ENCODE measurements at regions not wholly inside any gene's neighbourhood (a gene's known extent, or its start where the extent isn't known, plus 50 kb on each side); places are given as distances from the start of the nearest gene placed in this dataset.

DNA sequence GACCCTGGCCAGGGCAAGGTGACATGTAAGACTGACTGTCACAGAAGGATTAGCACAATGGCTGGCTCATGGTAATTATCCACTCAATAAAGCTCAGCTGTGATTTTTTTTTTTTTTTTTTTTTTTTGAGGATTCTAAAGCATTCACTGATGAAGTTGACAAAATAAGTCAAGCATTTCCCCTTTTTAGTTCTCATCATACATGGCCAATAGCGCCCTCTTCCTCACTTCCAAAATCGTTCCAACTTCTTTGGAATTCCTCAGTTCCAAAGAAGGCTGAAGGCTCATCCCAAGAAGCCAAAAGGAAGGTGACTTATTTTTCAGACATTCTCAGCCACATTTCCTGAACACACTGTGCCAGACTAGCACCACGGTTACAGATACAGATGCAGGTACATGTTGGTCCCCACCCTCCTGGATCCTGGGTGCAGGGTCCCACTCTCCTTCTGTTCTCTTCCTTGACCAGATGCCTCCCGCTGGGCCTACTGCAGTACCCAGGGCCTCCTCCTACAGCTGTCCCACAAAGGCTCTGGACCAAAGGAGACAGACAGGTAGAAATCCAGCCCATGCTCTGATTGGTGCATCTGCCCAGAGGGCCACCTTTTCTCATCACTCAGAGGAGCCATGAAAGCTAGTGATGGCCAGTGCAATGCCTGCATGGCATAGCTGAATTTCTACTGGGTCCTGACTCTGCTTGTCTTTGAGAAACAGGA lies 202.6 kb downstream of the UACA start:
- TF ChIP-seq KDM1A (IDR thresholded peaks at IDR 0.05; ENCODE audit: borderline replicate concordance, low read length) (no peak), SP1 (IDR thresholded peaks at IDR 0.05; ENCODE audit: low read depth, low read length) (no peak)

All from H1 (cell line).